ENCODE measurements at regions not wholly inside any gene's neighbourhood (a gene's known extent, or its start where the extent isn't known, plus 50 kb on each side); places are given as distances from the start of the nearest gene placed in this dataset.

DNA sequence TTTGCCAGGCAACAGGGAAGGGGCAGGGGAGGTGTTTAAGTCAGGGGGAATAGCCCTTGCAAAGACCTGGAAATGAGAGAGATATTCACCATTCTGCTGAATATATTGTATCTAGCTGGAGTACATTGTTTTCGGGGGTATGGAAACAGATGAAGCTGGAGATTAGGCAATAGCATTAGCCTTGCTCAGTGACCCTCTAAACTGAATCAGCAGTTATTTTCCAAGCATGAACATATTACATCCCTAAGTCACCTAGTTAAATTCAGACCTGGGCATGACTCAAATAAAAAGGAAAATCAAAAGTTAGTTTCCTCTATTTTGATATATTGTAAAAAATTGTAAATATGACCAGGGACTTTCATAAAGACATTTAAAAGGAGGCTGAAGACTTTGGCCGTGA lies 544.6 kb upstream of the TRPC7 start:
- Histone ChIP-seq H3F3A (replicated peaks; ENCODE audit: low read depth) (no peaks in the 10 kb centered on the region), H3K9me2 (ENCODE audit: insufficient read depth) (no peaks in the 10 kb centered on the region), H3K4me3 (no peak overlapping the region), H2AFZ (no peak overlapping the region), H3K79me2 (replicated peaks; ENCODE audit: insufficient read depth) (no peaks in the 10 kb centered on the region), H3K4me1 (ENCODE audit: insufficient read depth) (peaks cover 18% of the 10 kb centered on the region), H3K27ac (ENCODE audit: low read depth) (no peak overlapping the region), H4K20me1 (replicated peaks; ENCODE audit: insufficient read depth) (no peaks in the 10 kb centered on the region), H3K36me3 (ENCODE audit: insufficient read depth) (no peaks in the 10 kb centered on the region), H3K27me3 (ENCODE audit: insufficient read depth) (no peaks in the 10 kb centered on the region), H3K4me2 (no peak overlapping the region)
- H3K4me3 Mint-ChIP-seq = no peak overlapping the region
- ATAC-seq = no peak
- H3K36me3 Mint-ChIP-seq (ENCODE audit: low read depth) = no peaks in the 10 kb centered on the region
- H3K27me3 Mint-ChIP-seq (ENCODE audit: insufficient read depth, low read depth, poor library complexity) = no peaks in the 10 kb centered on the region
- H3K9me3 Mint-ChIP-seq = 0 out of 3 replicates have a peak, but pooled peaks cover 3% of the 10 kb centered on the region
- no peak overlapping the region for H3K27ac Mint-ChIP-seq
- TF ChIP-seq POLR2AphosphoS5 (IDR thresholded peaks at IDR 0.05; ENCODE audit: low read depth) = no peak
- TF ChIP-seq NANOG (IDR thresholded peaks at IDR 0.05; ENCODE audit: borderline replicate concordance) = no peak
- no peak for TF ChIP-seq ZNF331 (CRISPR knock-in tag; IDR thresholded peaks at IDR 0.05; ENCODE audit: low read depth)
- TF ChIP-seq CREB1 (CRISPR knock-in tag; IDR thresholded peaks at IDR 0.05; ENCODE audit: low read depth) = no peak
- TF ChIP-seq ETS1 (IDR thresholded peaks at IDR 0.05) = no peak
- TF ChIP-seq ZNF114 (CRISPR knock-in tag; IDR thresholded peaks at IDR 0.05) = no peak
- TF ChIP-seq EZH2 (IDR thresholded peaks at IDR 0.05; ENCODE audit: low read depth, unreplicated experiment) = no peak
- no peak for TF ChIP-seq JUNB (IDR thresholded peaks at IDR 0.05; ENCODE audit: unreplicated experiment)
- no peak for TF ChIP-seq ZNF462 (CRISPR knock-in tag; IDR thresholded peaks at IDR 0.05)
- TF ChIP-seq, protein P1, sequence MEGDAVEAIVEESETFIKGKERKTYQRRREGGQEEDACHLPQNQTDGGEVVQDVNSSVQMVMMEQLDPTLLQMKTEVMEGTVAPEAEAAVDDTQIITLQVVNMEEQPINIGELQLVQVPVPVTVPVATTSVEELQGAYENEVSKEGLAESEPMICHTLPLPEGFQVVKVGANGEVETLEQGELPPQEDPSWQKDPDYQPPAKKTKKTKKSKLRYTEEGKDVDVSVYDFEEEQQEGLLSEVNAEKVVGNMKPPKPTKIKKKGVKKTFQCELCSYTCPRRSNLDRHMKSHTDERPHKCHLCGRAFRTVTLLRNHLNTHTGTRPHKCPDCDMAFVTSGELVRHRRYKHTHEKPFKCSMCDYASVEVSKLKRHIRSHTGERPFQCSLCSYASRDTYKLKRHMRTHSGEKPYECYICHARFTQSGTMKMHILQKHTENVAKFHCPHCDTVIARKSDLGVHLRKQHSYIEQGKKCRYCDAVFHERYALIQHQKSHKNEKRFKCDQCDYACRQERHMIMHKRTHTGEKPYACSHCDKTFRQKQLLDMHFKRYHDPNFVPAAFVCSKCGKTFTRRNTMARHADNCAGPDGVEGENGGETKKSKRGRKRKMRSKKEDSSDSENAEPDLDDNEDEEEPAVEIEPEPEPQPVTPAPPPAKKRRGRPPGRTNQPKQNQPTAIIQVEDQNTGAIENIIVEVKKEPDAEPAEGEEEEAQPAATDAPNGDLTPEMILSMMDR (conservative IDR thresholded peaks at IDR 0.05; ENCODE audit: low read depth in 2 of 2) = no peak
- TF ChIP-seq EZH2phosphoT487 (IDR thresholded peaks at IDR 0.05; ENCODE audit: unreplicated experiment) = no peak
- TF ChIP-seq REST (IDR thresholded peaks at IDR 0.05; ENCODE audit: unreplicated experiment) = no peak
- H3K4me1 Mint-ChIP-seq = peaks cover 27% of the 10 kb centered on the region
- no peak for DNase-seq (ENCODE audit: low spot score)

Data from GM23338 (cell line).